EL (cell line): ENCODE measurements at regions not wholly inside any gene's neighbourhood (a gene's known extent, or its start where the extent isn't known, plus 50 kb on each side); places are given as distances from the start of the nearest gene placed in this dataset.

Experiments
- DNase-seq: peaks from one replicate; pipeline ENCODE4 v3.0.0-alpha.2; 2016

DNA sequence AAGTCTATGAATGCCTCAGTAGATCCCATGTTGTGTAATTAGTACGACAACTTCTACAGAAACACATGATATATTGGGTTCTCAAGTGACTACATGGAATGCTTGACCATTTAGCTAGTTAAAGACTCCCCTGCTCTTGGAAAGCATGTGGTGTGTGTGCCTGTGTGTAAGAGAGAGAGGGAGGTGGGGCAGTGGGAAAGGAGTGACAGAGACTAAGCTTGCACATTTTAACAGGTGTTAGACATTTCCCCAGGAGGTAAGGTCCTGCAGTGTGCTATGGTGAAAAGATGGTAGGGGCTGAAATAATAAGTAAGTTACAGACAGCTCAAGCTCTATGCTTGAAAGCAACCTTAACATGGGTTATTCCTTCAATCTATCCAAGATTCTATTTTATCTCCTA, 241.7 kb upstream of the GHITM start:
- no peak for DNase-seq

DNA sequence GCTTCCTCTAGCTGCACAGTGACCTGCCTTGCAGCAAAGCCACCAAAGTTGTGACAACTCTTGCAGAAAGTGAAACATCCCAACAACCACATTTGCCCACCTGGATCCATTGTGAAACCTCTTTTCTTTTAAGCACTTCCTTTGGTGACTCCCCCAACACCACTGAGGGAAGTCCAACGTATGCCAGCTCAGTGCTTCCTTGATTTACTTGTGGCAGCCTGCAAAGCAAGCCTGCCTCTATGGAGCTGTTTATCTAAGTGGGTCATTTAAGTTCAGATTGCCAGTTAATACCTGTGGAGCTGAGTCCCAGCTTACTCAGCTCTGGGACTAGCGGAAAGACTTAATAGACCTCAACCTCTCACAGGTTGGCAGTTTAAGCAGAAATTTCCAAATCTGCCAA, 230.8 kb upstream of the GHITM start:
- DNase-seq = no peak

DNA sequence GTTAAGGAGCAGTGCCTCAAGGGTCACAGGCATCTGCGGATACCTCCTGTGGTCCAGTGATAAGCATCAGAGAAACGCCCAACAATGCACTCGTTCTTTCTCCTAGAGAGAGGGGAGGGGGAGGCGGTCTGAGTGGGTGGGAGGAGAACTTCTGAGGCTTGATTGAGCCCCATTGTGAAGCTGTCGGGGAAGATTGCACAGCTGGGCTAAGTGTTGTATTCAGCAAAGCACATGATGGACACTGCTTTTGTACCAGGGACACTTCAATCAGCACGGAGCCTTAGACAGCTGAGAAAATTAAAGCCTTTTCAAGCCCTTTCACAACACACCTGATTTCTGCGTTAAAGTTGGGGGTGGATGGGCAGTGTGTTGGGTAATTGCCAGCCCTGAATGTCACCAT, 230.3 kb upstream of the GHITM start:
- DNase-seq = no peak

DNA sequence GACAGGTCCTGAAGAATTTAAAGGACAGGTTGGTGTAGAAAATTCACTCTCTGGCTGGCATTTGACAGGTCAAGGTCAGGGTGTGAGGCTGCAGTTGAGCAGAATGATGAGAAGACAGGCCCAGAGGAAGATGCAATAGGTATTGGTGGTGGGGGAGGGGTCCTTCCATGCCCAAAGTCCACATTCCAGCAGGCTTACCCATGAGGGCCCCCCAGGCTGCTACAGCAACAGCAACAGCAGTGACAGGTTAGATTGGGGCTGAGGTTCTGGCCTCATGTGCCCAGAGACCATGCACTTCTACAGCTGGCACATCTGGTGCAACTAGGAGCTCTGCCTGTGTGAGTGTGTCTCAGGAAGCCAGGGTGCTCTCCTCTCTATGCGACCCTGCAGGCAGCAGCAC, 223.5 kb upstream of the GHITM start:
- DNase-seq = no peak

DNA sequence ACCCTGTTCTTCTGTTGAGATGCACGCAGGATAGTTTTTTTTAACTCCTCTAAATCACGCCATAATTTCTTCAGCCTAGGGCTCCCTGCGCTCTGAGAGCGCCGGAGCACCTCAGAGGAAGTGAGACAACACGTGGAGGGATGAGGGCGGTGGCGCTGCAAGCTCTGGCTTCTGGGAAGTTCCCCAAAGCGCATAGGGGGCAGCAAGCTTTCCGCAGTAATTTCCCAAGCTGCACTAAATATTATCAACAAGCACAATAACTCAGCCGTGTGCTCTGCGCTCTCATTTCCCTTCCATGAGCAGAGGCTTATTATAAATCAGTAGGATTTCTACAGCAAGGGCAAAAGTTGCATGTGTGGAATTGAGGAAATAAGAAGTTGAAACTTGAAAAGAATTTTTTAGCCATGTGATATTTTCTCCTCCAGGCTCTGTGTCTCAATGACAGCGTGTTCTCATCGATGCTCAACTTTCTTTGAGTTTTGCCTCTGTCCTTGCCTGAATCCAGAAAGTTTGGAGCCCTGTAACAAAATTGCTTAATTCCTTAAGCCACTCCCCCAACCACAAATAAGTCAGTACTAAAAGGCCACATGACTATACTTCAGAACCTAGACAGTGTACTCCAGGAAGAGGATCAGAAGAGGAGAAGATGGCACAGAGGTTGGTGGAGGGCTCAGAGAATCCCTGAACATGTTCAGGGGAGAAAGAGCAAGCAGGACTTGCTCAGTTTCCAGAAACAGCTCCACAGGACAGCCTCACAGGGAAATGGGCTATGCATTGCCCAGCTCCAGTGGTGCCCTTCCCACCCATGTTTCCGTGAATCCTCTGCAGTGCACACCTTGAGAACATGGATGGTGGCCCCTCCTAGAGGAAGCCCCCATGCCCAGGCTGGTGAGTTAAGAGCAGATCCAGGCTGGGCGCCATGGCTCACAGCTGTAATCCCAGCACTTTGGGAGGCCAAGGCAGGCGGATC, 221.5 kb upstream of the GHITM start:
- no peak for DNase-seq

DNA sequence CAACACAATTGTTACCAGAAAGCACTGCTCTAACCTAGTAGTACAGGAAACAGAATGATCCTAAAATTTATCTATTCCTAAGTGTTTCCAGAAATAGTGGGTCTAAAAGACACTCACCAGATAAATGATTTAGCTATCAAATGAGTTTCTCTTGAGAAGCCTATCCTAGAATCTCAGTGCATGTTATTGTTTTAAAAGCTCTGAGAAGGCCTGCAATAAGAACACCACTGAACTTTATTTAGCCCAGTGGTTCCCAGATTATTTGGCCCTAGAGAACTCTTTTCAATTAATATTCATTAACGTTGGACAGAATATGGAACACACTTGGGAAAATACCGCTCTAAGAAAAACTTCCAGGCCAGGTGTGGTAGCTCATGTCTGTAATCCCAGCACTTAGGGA, 220.1 kb upstream of the GHITM start:
- no peak for DNase-seq

DNA sequence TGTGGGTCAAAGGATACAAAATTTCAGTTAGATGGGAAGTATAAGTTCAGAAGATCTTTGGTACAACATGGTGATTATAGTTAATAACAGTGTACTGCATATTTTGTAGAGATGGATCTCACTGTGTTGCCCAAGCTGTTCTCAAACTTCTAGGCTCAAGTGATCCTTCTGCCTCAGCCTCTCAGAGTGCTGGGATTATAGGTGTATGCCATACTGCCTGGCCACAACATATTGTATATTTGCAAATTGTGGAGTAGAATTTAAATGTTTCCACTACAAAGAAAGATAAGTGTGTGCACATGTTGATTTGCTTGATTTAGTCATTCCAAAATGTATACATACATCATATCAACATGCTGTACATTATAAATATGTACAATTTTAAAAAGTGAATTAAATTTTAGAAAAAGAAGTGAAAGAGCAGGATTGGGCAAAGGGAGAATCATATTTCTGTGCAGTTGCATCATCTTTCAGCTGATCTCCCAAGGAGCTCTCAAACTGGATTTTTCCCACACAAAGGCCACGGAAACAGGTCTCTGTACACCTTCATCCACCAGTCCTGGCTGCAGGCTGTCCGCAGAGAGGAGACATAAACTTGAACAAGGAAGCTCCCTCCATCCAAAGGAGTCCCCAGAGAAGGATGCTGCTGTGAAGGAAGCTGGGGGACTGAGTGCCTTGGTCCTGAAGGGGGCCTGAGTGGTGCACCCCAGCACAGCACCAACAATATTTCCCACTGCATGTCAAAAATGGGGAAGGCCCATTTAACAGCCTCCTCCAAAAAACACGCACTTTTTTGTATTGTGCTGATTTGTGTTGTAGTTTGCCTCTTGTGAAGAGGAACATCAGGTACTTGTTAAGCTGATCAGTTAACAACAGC, 217.1 kb upstream of the GHITM start:
- DNase-seq = no peak

DNA sequence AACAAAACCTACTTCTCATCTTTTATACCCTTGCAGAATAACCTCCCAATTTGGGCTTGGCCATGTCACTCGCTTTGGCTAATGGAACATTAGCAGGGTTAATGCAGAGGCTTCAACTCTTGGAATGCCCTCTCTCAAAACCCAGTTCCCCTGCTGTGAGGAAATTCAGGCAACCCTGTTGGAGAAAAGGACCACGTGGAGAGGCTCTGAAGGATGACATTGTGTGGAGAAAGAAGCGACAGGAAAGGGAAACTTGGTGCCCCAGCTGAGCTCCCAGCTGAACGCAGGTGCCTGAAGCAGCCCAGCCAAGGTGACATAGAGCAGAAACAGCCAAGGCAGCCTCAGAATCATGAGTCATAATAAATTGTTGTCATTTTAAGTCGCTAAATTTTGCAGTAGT, 214.2 kb upstream of the GHITM start:
- no peak for DNase-seq

DNA sequence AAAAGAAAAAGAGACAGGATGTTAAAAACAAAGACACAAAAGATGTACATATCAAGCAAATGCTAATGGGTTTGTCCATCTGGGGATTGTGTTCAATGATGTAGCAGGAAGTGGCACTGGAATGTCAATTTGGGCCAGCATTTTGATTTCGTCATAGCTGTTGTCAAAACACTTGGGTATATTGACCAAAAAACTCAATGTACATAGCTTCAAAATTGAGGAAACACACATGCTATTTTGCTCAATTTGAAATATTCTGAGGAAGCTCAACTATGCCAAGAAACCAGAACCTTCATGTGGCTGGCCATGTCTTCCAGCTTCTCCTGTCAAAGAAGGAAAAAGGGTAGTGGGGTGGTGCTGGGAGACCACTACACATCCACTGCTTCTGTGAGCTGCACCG, 212.7 kb upstream of the GHITM start:
- no peak for DNase-seq

DNA sequence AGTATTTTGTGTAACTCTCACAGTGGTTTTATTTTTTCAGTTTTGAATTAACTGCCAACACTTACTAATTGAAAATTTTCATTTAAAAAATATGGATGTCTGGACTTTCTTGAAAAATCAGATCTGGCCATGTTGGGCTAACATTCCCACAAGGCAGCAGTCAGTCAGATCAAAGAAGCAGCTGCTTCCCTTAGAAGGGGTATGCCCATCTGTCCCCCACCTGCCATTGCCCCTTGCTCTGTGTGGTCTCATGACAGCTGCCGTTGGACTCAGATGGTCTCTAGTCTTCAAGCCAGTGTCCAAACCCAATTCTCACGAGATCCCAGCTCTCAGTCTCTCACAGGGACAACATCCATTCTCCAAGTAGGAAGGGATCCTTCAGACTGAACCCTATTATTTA, 212.1 kb upstream of the GHITM start:
- DNase-seq = no peak

DNA sequence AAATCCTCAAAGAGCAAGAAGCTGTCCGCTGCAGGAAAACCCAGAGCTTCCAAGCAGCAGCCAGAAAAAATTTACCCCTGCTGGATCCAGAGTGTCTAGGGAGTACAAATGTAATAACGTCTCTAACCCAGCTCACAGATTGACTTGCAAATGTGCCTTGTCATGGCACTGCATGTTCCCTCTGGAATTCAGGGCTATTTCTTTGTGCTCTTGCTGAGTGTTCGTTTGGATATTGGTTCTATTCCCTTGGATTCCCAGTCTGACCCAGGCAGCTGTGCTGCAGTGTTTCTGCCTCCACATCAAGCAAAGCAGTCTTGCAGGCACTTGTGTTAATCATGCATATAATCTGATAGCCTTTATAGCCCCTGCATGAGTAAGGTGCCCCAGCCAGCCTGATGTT, 209.9 kb upstream of the GHITM start:
- no peak for DNase-seq

DNA sequence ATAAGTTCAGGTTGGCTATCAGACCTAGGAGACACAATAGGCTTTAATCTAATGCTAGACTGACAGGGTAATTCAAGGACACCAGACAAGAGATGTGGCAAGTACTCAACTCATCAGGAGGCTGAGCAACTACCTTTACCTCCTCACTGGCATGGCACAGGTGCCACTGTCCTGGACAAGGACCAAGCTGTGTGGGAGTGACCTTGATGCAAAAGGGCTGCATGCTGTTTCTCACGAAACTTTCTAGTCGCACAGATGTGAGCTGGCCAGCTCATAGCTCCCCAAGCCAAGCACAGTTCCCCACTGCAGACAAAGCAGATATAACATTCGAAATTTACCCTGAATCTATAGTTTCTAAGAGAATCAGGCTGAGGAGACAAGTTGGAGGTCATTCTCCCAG, 207.6 kb upstream of the GHITM start:
- DNase-seq = no peak

DNA sequence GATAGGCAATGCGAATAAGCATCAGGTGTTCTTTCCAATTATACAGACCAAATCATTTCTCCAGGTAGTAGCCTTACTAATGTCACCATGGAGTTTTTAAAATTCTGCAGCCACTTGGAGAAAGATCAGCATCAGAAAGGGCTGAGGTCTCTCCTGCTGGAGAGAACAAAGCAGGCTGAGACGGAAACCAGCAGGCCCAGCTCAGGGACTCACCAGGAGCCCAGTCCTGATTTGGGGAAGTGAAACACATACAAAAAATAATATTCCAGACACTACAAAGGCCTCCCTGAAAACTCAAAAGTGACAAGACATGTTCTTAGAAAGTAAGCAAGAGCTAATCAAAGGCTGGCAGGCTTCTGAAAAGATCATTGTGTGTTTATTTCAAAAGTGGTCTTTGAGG, 207.1 kb upstream of the GHITM start:
- DNase-seq = no peak

DNA sequence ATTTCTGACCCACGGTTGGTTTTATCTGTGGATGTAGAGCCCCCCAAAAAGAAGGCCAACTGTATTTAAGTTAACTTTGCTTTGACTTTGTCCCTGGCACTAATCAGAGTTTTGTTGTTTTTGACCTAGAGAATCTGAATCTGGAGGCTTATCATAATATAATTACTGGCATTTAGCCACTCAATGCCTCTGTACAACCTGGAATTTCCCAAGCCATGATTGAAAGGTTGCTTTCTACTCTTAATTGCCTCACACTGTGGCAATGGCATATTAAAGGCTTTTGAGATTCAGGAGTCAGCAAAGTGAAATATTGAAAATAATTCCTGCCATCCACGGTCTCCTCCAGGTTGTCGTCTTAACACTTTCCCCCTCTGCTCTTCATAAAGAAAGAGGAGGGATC, 205.2 kb upstream of the GHITM start:
- no peak for DNase-seq

DNA sequence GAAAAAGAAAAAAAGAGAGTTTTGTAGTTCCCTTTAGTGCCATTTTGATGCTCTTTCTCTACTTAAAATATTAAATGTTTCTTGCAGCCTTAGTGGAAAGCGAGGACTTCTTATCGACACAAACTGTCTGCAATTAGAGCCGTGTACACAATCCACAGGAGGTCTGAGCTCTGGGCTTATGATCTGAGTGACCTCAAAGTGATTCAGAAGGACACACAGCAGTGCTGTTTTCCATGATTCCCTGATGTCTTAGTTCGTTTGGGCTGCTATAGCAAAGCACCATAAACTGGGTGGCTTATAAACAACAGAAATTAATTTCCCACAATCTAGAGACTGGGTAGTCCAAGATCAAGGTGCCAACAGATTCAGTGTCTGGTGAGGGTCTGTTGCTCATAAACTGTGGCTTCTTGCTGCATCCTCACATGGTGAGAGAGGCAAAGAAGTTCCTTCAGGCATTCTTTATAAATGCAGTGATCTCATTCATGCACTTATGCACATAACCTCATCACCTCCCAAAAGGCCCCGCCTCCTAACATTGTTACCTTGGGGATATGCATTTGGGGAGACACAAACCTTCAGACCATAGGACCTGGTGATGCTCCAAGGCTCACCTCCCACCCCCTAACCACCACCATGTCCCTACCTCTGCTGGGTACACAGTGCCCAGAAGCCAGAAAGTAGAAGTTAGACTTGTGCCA, 204.5 kb upstream of the GHITM start:
- no peak for DNase-seq

DNA sequence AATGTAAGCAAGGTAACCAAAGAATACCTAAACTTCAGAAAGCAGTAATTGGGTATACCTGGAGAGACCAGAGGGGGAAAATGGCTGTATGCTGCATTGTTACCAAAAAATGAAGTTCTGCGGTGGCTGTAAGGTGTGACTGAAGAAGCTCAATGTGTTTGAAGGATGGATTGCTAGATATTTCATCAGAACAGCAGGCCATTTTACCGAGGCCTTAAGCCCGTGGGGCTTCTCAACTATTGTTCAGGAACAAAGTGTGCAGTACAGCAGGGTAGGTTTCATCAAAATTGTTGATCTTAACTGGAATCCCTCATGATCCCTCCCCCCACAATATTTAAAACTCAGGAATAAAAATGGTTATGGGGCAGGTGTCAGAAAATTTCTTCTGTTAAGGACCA, 204.0 kb upstream of the GHITM start:
- no peak for DNase-seq

DNA sequence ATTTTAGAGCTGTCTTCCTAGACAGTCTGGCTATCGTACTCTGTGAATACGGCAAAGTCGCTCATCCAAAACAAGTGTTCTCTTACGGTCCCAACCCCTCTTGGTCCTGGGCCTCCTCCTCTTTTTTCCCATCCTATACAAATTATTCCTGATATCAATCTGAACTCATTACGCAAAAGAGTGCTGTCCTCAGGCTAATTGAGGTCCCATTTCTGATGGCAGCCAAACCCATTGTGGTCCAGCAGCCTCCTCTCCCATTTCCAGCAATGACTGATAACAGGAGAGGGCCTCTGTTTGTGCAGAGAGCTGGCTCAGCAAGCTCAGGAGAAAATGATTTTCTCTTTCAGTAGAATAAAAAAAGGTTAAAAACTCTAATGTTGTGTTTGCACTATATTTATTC, 203.4 kb upstream of the GHITM start:
- DNase-seq = no peak

DNA sequence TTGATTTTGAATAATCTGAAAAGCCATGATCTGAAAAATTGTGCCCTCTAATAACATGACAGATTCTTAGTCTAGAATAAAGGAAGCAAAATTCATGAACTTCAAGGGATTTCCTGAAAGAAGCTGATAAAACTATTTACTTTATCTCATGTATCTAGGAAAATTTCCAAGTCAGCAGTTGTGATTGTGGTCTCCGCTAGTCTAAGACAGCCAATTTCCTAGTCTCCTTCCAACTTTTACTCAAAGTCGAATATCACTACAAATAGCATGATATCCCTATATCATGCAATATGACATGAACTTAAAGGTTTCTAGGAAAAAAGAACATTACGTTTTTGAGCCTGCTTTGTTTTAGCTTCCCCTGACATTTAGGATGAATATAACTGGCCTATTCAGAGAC, 202.1 kb upstream of the GHITM start:
- no peak for DNase-seq

DNA sequence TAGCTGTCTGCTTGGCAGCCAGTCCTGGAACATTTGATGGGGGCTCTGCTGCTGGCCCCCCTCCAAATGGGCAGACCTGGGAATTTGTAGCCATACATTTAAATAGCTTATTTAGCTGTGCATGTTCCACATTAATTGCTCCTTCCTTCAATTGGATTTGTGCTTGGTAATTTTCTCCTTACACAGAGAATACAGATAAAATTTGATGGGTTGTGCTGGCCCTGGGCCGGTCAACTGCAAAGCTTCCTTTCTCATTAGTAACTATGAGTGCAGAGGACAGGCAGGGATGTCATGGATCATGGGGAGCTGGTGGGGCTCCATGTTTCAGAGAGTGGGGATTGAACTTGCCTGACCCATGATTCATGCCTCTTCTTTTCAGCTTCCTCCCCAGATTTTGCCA, 201.5 kb upstream of the GHITM start:
- DNase-seq = no peak

DNA sequence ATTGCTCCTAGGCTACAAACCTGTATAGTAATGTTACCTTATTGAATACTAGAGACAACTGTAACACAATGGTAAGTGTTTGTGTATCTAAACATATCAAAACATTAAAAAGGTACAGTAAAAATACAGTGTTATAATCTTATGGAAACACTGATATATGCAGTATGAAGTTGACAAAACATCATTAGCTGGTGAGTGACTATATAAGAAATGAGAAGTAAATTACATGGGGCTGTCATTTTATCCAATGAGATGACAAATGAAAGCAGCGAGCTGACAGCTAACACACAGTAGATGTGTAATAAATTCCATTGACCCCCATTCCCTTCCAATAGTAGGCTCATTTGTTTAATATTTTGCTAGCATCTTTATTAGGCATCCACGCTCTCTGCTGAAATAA, 198.1 kb upstream of the GHITM start:
- DNase-seq = no peak

DNA sequence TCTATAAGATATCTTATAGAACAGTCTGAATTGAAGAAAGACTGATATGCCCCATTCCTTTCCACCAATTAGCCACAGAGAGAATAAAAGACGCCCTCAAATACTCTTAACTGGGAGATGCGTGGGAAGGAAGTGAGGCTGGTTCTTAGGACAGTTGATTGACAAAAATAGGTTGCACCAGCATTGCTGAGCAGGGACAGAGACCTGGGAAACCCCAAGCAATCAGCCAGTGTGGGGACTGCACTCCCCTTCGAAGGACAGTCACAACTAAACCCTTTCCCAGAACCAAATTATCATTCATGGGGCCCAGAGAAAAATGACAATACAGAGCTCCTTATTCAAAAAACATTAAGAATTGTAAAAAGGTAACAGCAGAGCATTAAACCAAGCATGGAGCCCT, 196.9 kb upstream of the GHITM start:
- DNase-seq = no peak

DNA sequence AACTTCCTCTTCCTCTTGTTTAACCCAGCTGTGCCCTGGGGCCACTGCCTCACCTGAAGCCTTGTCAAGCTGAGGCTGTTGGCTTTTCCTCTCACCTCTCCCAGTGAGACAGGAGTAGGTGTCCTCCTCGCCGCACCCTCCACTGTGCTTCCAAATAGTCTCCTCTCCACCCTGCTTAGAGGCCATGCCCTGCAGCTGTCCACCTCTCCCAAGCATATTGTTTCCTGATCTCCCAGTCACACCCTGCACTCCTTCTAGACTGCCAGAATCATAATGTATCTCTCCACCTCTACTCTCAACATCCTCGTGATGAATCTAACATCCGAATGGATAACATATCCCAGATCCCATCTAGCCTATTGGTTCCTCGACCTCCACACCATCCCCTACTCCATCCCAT, 196.3 kb upstream of the GHITM start:
- no peak for DNase-seq

DNA sequence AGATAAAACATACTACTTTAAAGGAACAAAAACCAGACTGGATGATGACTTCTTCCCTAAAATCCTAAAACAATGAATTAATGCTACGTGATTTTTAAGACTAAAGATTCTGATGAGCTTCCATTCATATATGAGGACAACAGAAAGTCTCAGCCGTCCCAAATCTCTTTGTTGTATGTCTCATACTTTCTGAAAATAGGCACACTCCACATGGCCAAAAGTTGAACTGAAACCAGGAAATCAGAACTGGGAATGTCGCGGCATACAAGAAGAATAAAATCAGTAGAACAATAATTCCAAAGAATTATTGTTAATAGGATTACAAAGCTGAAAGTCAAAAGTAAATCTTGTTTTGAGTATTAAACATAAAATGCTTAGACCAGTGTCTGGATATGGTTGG, 195.4 kb upstream of the GHITM start:
- no peak for DNase-seq
